Ascending aorta (tissue), 2 donors: ENCODE measurements at regions not wholly inside any gene's neighbourhood (a gene's known extent, or its start where the extent isn't known, plus 50 kb on each side); places are given as distances from the start of the nearest gene placed in this dataset.

Experiments used
- DNase-seq, 2 donors: peaks; one replicate each; pipeline ENCODE4 v3.0.0-alpha.2; 2019; ENCODE audit warnings: low spot score in 2 of 2
- H3K27ac ChIP-seq, 2 donors: fragments of 200-600 bp; sonication (generic); one replicate each; pipeline ENCODE4 v1.5.1; 2016 to 2017; ENCODE audit warnings: mild to moderate bottlenecking in 1 of 2
- H3K27me3 ChIP-seq: fragments of 200-600 bp; sonication (generic); one replicate; pipeline ENCODE4 v1.5.1; 2017
- H3K36me3 ChIP-seq, 2 donors: fragments of 200-600 bp; sonication (generic); one replicate each; pipeline ENCODE4 v1.5.1; 2016
- H3K4me1 ChIP-seq, 2 donors: fragments of 200-600 bp; sonication (generic); one replicate each; pipeline ENCODE4 v1.5.1; 2016 to 2017; ENCODE audit warnings: mild to moderate bottlenecking in 1 of 2
- H3K4me3 ChIP-seq, 2 donors: fragments of 200-600 bp; sonication (generic); one replicate each; pipeline ENCODE4 v1.5.1; 2016 to 2017; ENCODE audit warnings: mild to moderate bottlenecking in 1 of 2
- H3K9me3 ChIP-seq, 2 donors: fragments of 200-600 bp; sonication (generic); one replicate each; pipeline ENCODE4 v1.5.1; 2016
- intact Hi-C: fragments of 100-400 bp; cut with DNase I; formaldehyde crosslinking; loops from one replicate; pipeline ENCODE4 v1.15.1; 2023
- TF ChIP-seq, protein P1 (sequence below), 3 experiments: fragments of 200-600 bp in 2 of 3; fragments of 450-650 bp in 1 of 3; sonication (generic) in 2 of 3; IDR thresholded peaks; one replicate each; pipeline ENCODE4 v1.5.1; 2016 to 2019; ENCODE audit warnings: antibody characterized with exemption in 3 of 3, mild to moderate bottlenecking in 1 of 3, moderate library complexity in 1 of 3

DNA sequence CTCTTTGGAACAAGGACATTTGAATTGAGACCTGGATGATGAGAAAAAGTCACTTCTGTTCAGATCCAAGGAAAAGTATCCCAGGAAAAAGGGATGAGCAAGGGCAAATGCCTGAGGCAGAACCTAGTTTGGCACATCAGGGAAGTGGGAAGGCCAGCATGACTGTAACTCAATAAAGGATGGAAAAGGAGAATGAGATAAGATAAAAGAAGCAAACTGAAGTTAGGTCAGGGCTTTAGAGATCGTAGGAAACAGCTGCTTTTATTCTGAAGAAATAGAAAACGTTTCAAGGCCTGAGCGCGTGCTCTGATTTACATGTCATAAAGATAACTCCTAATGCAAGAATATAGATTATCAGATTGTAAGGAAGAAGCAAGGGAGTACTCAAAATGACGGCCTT, 450.0 kb downstream of the FRK start:
- TF ChIP-seq, protein P1, sequence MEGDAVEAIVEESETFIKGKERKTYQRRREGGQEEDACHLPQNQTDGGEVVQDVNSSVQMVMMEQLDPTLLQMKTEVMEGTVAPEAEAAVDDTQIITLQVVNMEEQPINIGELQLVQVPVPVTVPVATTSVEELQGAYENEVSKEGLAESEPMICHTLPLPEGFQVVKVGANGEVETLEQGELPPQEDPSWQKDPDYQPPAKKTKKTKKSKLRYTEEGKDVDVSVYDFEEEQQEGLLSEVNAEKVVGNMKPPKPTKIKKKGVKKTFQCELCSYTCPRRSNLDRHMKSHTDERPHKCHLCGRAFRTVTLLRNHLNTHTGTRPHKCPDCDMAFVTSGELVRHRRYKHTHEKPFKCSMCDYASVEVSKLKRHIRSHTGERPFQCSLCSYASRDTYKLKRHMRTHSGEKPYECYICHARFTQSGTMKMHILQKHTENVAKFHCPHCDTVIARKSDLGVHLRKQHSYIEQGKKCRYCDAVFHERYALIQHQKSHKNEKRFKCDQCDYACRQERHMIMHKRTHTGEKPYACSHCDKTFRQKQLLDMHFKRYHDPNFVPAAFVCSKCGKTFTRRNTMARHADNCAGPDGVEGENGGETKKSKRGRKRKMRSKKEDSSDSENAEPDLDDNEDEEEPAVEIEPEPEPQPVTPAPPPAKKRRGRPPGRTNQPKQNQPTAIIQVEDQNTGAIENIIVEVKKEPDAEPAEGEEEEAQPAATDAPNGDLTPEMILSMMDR (IDR thresholded peaks at IDR 0.05) = no peak
- Histone ChIP-seq H3K27me3 (no peaks in the 10 kb centered on the region), H3K4me3 (no peak overlapping the region), H3K27ac (no peak overlapping the region), H3K36me3 (no peaks in the 10 kb centered on the region), H3K9me3 (no peaks in the 10 kb centered on the region), H3K4me1 (peaks cover 0 to 2% of the 10 kb centered on the region in 2 donors)
- intact Hi-C loops = no loop called here
- DNase-seq = no peak

DNA sequence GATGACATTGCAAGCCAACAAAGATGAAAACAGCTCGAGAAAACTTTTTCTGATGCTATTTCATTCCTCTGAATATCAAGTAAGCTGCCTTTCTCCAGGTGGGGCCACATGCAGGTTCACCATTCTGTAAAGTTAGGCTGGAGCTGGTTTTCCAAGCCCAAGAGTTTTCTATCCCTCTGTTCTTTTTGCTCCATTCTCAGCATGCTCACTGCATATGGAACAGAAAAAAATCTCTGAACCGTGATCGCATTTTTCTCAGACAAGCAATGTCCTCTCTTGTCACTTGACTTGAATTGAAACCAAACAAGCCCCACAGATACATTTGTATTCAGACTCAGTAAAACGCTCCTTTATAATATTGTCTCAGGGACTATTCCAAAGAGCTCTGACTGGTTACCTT, 451.6 kb downstream of the FRK start:
- no peak for DNase-seq
- intact Hi-C loops = no loop called here
- H3K9me3 ChIP-seq = no peaks in the 10 kb centered on the region
- H3K27me3 ChIP-seq = no peaks in the 10 kb centered on the region
- no peak overlapping the region for H3K4me3 ChIP-seq
- TF ChIP-seq, protein P1 (IDR thresholded peaks at IDR 0.05) = no peak
- no peaks in the 10 kb centered on the region for H3K36me3 ChIP-seq
- H3K27ac ChIP-seq = no peak overlapping the region
- peaks cover 0 to 2% of the 10 kb centered on the region in 2 donors for H3K4me1 ChIP-seq

DNA sequence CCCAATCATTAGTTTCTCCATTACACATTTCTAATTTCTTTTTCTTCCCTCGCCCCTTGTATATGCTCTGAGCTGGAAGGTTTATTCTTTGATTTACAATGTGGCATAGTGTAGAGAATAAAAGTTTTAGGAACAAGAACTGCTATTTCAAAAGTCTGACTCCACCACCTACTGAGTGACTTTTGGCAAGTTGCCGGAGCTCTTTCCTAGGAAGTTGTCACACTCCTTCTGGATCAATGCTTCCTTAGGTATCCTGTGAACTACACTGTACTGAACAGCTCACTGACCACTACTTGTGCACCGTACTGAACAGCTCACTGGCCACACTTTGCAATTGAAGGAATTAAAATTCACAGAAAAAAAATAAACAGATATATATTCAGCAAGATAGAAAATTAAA, 458.2 kb downstream of the FRK start:
- Histone ChIP-seq H3K9me3 (no peaks in the 10 kb centered on the region), H3K4me3 (no peak overlapping the region), H3K27me3 (no peaks in the 10 kb centered on the region), H3K36me3 (no peaks in the 10 kb centered on the region), H3K27ac (no peak overlapping the region), H3K4me1 (no peaks in the 10 kb centered on the region)
- no peak for DNase-seq
- TF ChIP-seq, protein P1 (IDR thresholded peaks at IDR 0.05) = no peak
- intact Hi-C loops = no loop called here

DNA sequence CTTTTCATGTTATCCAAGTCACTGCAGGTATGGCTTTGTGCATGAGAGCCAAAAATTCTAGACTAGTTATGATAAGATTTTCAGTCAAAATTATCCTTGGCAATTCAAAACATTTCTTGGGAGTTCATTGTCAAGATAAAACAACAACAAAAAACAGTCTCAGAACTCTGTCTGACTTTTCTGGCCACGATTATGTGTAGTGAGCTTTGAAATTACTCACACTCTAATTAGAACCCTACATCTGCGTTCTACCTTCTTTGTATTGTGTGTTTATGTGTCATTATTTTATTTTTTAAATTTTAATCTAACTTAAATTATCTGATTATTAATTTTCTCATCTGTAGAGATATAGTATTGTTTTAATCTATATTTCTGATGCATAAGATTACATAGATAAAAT, 459.2 kb downstream of the FRK start:
- no peak overlapping the region for H3K4me3 ChIP-seq
- no peaks in the 10 kb centered on the region for H3K36me3 ChIP-seq
- intact Hi-C loops = no loop called here
- no peaks in the 10 kb centered on the region for H3K27me3 ChIP-seq
- no peak for DNase-seq
- no peak overlapping the region for H3K27ac ChIP-seq
- no peaks in the 10 kb centered on the region for H3K4me1 ChIP-seq
- H3K9me3 ChIP-seq = no peaks in the 10 kb centered on the region
- TF ChIP-seq, protein P1 (IDR thresholded peaks at IDR 0.05) = no peak

DNA sequence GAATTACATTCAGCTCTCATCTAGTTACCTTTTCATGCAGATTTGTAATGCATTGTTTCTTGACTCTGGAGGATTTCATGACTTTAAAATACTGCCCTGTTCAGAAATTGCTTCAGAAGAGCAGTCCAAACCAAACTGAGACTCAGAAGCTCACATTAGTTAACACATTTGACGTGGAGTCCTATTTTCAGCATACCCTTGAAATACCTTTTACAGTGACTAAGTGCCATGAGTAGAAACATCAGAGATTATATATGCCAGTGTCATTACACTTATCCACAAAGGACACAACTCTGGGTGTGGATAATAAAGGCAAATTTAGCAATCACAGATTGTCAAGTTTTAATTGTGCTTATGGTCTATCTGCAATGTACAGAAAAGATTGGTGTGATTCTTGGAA, 459.6 kb downstream of the FRK start:
- H3K4me1 ChIP-seq = no peaks in the 10 kb centered on the region
- no peaks in the 10 kb centered on the region for H3K27me3 ChIP-seq
- no peak overlapping the region for H3K4me3 ChIP-seq
- no peaks in the 10 kb centered on the region for H3K36me3 ChIP-seq
- DNase-seq = no peak
- H3K27ac ChIP-seq = no peak overlapping the region
- TF ChIP-seq, protein P1 (IDR thresholded peaks at IDR 0.05) = no peak
- intact Hi-C loops = no loop called here
- no peaks in the 10 kb centered on the region for H3K9me3 ChIP-seq

DNA sequence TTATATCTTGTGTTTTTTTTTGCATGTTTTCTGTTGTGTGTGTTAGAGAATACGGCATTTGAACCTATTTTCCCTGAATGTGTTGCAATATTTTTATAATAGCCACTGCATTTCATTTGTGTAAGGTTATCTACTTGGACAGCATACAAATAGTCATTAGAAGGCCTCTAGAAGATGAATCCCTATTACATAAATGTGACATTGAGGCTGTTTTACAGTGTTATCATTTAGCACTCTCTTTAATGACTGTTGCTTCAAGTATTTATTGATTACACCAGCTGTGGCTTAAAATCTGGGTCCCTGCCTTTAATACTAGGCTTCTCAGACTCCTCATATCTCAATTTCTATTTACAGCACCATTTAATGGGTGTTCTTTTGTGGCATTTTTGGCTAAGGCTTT, 465.8 kb downstream of the FRK start:
- no peak for DNase-seq
- Histone ChIP-seq H3K27me3 (no peaks in the 10 kb centered on the region), H3K4me3 (no peak overlapping the region), H3K36me3 (no peaks in the 10 kb centered on the region), H3K4me1 (no peaks in the 10 kb centered on the region), H3K27ac (no peak overlapping the region), H3K9me3 (no peaks in the 10 kb centered on the region)
- TF ChIP-seq, protein P1 (IDR thresholded peaks at IDR 0.05) = no peak
- intact Hi-C loops = no loop called here
